ENCODE measurements at regions not wholly inside any gene's neighbourhood (a gene's known extent, or its start where the extent isn't known, plus 50 kb on each side); places are given as distances from the start of the nearest gene placed in this dataset.
"Not testable (repeated sequence)": the region's sequence is repeated elsewhere in the genome, so short reads cannot be mapped to it uniquely, and the experiment has no call there.

DNA sequence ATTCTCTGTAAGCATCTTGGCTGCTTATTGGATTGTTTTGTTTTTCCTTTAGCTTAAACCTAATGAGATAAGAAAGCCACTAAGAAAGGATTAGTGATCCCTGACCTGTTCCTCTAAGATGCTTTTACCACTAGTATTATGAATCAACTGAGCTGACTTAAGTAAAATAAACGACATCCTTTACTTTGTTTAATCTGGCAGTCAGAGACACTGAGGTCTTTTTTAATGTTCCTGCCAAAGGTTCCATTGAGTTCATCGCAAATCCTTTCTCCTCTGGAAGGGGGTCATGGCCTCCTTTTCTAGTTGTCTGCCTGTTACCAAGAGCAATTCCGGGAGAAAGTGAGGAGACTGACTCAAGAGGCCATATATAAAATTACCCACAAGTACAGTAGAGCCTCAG lies 1038.3 kb upstream of the SLIT2 start:
- Histone ChIP-seq H3K36me3 (ENCODE audit: control insufficient read depth in 2 of 3, insufficient read depth in 3 of 3, low read length in 3 of 3) (no peaks in the 10 kb centered on the region), H3K27ac (ENCODE audit: low read depth in 2 of 2, low read length in 2 of 2) (no peak overlapping the region), H3K9me3 (ENCODE audit: control insufficient read depth in 2 of 3, insufficient read depth in 1 of 3, low read length in 3 of 3) (no peaks in the 10 kb centered on the region), H3K4me3 (ENCODE audit: low read length in 3 of 3) (no peak overlapping the region), H3K4me1 (ENCODE audit: control insufficient read depth in 2 of 3, insufficient read depth in 2 of 3, low read depth in 1 of 3, low read length in 3 of 3) (no peaks in the 10 kb centered on the region), H3K9ac (ENCODE audit: low read length in 3 of 3) (no peak overlapping the region), H3K27me3 (ENCODE audit: control insufficient read depth, insufficient read depth, low read length) (no peaks in the 10 kb centered on the region)
- FAIRE-seq (no peak), DNase-seq (peak in 3 of 5 donors; percentile 25 to 82 (median 50))
- intact Hi-C loops (cut with DNase I) = no loop called here
- TF ChIP-seq CTCF (IDR thresholded peaks at IDR 0.05; ENCODE audit: borderline replicate concordance, extremely low read depth, insufficient read depth) = no peak

DNA sequence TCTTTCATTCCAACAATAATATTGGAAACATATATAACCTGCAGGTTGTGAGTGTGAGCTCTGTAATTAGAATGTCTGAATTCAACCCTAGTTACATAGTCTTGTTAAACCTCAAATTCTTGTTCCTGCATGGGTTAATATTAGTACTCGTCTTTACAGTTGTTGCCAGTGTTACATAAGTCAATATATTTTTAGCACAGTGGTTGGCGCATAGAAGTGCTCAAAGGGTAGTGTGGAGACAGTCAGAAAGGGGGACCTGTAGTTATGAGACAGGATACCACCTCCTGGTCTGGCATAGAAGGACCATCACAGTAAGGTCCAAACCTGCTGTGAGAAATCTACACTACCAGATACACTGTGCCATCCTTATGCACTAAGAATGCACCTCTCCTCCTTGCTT lies 1045.9 kb upstream of the SLIT2 start:
- no peaks in the 10 kb centered on the region for H3K36me3 ChIP-seq (ENCODE audit: control insufficient read depth in 2 of 3, insufficient read depth in 3 of 3, low read length in 3 of 3)
- H3K4me1 ChIP-seq (ENCODE audit: control insufficient read depth in 2 of 3, insufficient read depth in 2 of 3, low read depth in 1 of 3, low read length in 3 of 3) = no peaks in the 10 kb centered on the region
- no peak overlapping the region for H3K27ac ChIP-seq (ENCODE audit: low read depth in 2 of 2, low read length in 2 of 2)
- intact Hi-C loops (cut with DNase I) = no loop called here
- no peak for DNase-seq
- H3K9ac ChIP-seq (ENCODE audit: low read length in 3 of 3) = no peak overlapping the region
- no peak for TF ChIP-seq CTCF (IDR thresholded peaks at IDR 0.05; ENCODE audit: borderline replicate concordance, extremely low read depth, insufficient read depth)
- H3K27me3 ChIP-seq (ENCODE audit: control insufficient read depth, insufficient read depth, low read length) = no peaks in the 10 kb centered on the region
- H3K9me3 ChIP-seq (ENCODE audit: control insufficient read depth in 2 of 3, insufficient read depth in 1 of 3, low read length in 3 of 3) = no peaks in the 10 kb centered on the region
- no peak overlapping the region for H3K4me3 ChIP-seq (ENCODE audit: low read length in 3 of 3)
- FAIRE-seq = no peak

- H3K4me1 ChIP-seq (ENCODE audit: control insufficient read depth in 2 of 3, insufficient read depth in 2 of 3, low read depth in 1 of 3, low read length in 3 of 3); FAIRE-seq; H3K9ac ChIP-seq (ENCODE audit: low read length in 3 of 3); H3K36me3 ChIP-seq (ENCODE audit: control insufficient read depth in 2 of 3, insufficient read depth in 3 of 3, low read length in 3 of 3); H3K9me3 ChIP-seq (ENCODE audit: control insufficient read depth in 2 of 3, insufficient read depth in 1 of 3, low read length in 3 of 3); intact Hi-C loops (cut with DNase I); H3K4me3 ChIP-seq (ENCODE audit: low read length in 3 of 3); H3K27ac ChIP-seq (ENCODE audit: low read depth in 2 of 2, low read length in 2 of 2); H3K27me3 ChIP-seq (ENCODE audit: control insufficient read depth, insufficient read depth, low read length): not testable (repeated sequence)
- peak in 1 of 5 donors; percentile 35 for DNase-seq
These were observed 1053.9 kb upstream of the SLIT2 start for GRCh38 chr4:19197838-19198237.

DNA sequence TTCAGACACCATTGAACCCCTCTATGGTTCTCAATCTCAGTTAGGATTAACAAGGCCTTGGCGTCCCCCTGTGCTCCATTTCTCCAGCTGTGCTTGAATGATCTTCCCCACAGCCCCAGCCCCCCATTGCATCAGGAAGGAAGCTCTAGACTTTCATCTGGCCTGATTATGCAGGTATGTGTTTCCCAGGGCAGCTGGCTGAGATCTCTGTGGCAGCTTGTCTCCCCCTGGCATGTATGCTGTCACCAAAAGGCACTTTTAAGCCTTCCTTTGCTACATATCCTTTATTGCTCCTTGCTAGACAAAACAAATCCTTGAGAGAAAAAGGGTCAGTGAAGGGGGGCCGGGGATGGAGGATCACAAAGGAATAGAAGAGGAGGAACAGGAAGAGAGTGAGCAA lies 1056.0 kb upstream of the SLIT2 start:
- no peaks in the 10 kb centered on the region for H3K9me3 ChIP-seq (ENCODE audit: control insufficient read depth in 2 of 3, insufficient read depth in 1 of 3, low read length in 3 of 3)
- H3K36me3 ChIP-seq (ENCODE audit: control insufficient read depth in 2 of 3, insufficient read depth in 3 of 3, low read length in 3 of 3) = no peaks in the 10 kb centered on the region
- no peak for TF ChIP-seq CTCF (IDR thresholded peaks at IDR 0.05; ENCODE audit: borderline replicate concordance, extremely low read depth, insufficient read depth)
- FAIRE-seq = no peak
- DNase-seq = peak in 3 of 5 donors; percentile 7 to 50 (median 21)
- H3K4me1 ChIP-seq (ENCODE audit: control insufficient read depth in 2 of 3, insufficient read depth in 2 of 3, low read depth in 1 of 3, low read length in 3 of 3) = peaks cover 0 to 3% (median 0%) of the 10 kb centered on the region in 3 donors
- H3K27me3 ChIP-seq (ENCODE audit: control insufficient read depth, insufficient read depth, low read length) = no peaks in the 10 kb centered on the region
- H3K27ac ChIP-seq (ENCODE audit: low read depth in 2 of 2, low read length in 2 of 2) = no peak overlapping the region
- no peak overlapping the region for H3K4me3 ChIP-seq (ENCODE audit: low read length in 3 of 3)
- no peak overlapping the region for H3K9ac ChIP-seq (ENCODE audit: low read length in 3 of 3)
- intact Hi-C loops (cut with DNase I) = no loop called here

Data from kidney (tissue), 13 donors.